GM23338 (cell line): ENCODE measurements at regions not wholly inside any gene's neighbourhood (a gene's known extent, or its start where the extent isn't known, plus 50 kb on each side); places are given as distances from the start of the nearest gene placed in this dataset.

Source experiments
- ATAC-seq: fragments of 200-7000 bp; cut with Tn5 transposase; 3 replicates; pipeline ENCODE4 v1.9.1; 2020
- DNase-seq: peaks from one replicate; pipeline ENCODE4 v3.0.0-alpha.2; 2015; ENCODE audit warnings: low spot score
- H2AFZ ChIP-seq: fragments of 200-600 bp; sonication (generic); 2 replicates; pipeline ENCODE4 v1.8.0; 2016; ENCODE audit warnings: antibody characterized with exemption, mild to moderate bottlenecking, moderate library complexity
- H3F3A ChIP-seq: fragments of 200-600 bp; sonication (generic); replicated peaks from 2 replicates; pipeline ENCODE4 v1.8.0; 2017; ENCODE audit warnings: antibody characterized with exemption, mixed run types, low read depth
- H3K27ac ChIP-seq: fragments of 200-600 bp; sonication (generic); 2 replicates; pipeline ENCODE4 v1.6.1; 2016; ENCODE audit warnings: low read depth
- H3K27me3 ChIP-seq: fragments of 200-600 bp; sonication (generic); 2 replicates; pipeline ENCODE4 v1.8.0; 2016; ENCODE audit warnings: mild to moderate bottlenecking, mixed run types, moderate library complexity; ENCODE audit not compliant: insufficient read depth
- H3K36me3 ChIP-seq: fragments of 200-600 bp; sonication (generic); 2 replicates; pipeline ENCODE4 v1.8.0; 2016; ENCODE audit warnings: mild to moderate bottlenecking; ENCODE audit not compliant: insufficient read depth
- H3K4me1 ChIP-seq: fragments of 200-600 bp; sonication (generic); 2 replicates; pipeline ENCODE4 v1.8.0; 2016; ENCODE audit warnings: mild to moderate bottlenecking, moderate library complexity; ENCODE audit not compliant: insufficient read depth
- H3K4me2 ChIP-seq: fragments of 200-600 bp; sonication (generic); 2 replicates; pipeline ENCODE4 v1.7.1; 2017; ENCODE audit warnings: mixed run types
- H3K4me3 ChIP-seq: fragments of 200-600 bp; sonication (generic); 2 replicates; pipeline ENCODE4 v1.6.1; 2016; ENCODE audit warnings: mixed run types
- H3K79me2 ChIP-seq: fragments of 200-600 bp; sonication (generic); replicated peaks from 2 replicates; pipeline ENCODE4 v1.8.0; 2017; ENCODE audit warnings: mild to moderate bottlenecking; ENCODE audit not compliant: insufficient read depth
- H3K9me2 ChIP-seq: fragments of 200-600 bp; sonication (generic); 2 replicates; pipeline ENCODE4 v1.8.0; 2017; ENCODE audit not compliant: insufficient read depth
- H4K20me1 ChIP-seq: fragments of 200-600 bp; sonication (generic); replicated peaks from 2 replicates; pipeline ENCODE4 v1.8.0; 2017; ENCODE audit warnings: mild to moderate bottlenecking; ENCODE audit not compliant: insufficient read depth
- H3K27ac Mint-ChIP-seq: 2 replicates; pipeline ENCODE4 v1.8.0; 2020; ENCODE audit warnings: inconsistent platforms, mild to moderate bottlenecking, moderate library complexity, mixed read lengths
- H3K27me3 Mint-ChIP-seq: 3 replicates; pipeline ENCODE4 v1.8.0; 2022; ENCODE audit warnings: low read depth, mild to moderate bottlenecking, moderate library complexity, mixed read lengths, inconsistent platforms; ENCODE audit not compliant: insufficient read depth, poor library complexity
- H3K36me3 Mint-ChIP-seq: 3 replicates; pipeline ENCODE4 v1.8.0; 2021; ENCODE audit warnings: low read depth, mild to moderate bottlenecking, inconsistent platforms, moderate library complexity, mixed read lengths
- H3K4me1 Mint-ChIP-seq: 3 replicates; pipeline ENCODE4 v1.8.0; 2020; ENCODE audit warnings: mild to moderate bottlenecking, inconsistent platforms, mixed read lengths
- H3K4me3 Mint-ChIP-seq: 3 replicates; pipeline ENCODE4 v1.8.0; 2021; ENCODE audit warnings: moderate library complexity, mild to moderate bottlenecking, inconsistent platforms, mixed read lengths
- H3K9me3 Mint-ChIP-seq: 3 replicates; pipeline ENCODE4 v1.8.0; 2020; ENCODE audit warnings: moderate library complexity, mild to moderate bottlenecking, inconsistent platforms, mixed read lengths
- CREB1 ChIP-seq: fragments of 250-450 bp; sonication (Bioruptor Pico); IDR thresholded peaks from 2 replicates; pipeline ENCODE4 v1.5.0; 2020; ENCODE audit warnings: low read depth, mild to moderate bottlenecking, moderate library complexity
- ETS1 ChIP-seq: IDR thresholded peaks from 2 replicates; pipeline ENCODE4 v1.6.1; 2016; ENCODE audit warnings: antibody characterized with exemption
- EZH2phosphoT487 ChIP-seq: fragments of 200-600 bp; sonication (generic); IDR thresholded peaks from one replicate; pipeline ENCODE4 v1.8.1; 2018; ENCODE audit warnings: antibody characterized with exemption; ENCODE audit not compliant: unreplicated experiment
- POLR2AphosphoS5 ChIP-seq: IDR thresholded peaks from 2 replicates; pipeline ENCODE4 v1.6.1; 2016; ENCODE audit warnings: antibody characterized with exemption, low read depth
- ZNF331 ChIP-seq: fragments of 250-450 bp; sonication (Bioruptor Pico); IDR thresholded peaks from 2 replicates; pipeline ENCODE4 v1.5.0; 2020; ENCODE audit warnings: low read depth, mild to moderate bottlenecking, moderate library complexity
- TF ChIP-seq, protein P1 (sequence below), 2 experiments: fragments of 200-600 bp in 1 of 2; sonication (generic) in 1 of 2; conservative IDR thresholded peaks; 2 replicates each; pipeline versions ENCODE4 v1.5.1 to v1.6.1; 2016 to 2017; ENCODE audit warnings: antibody characterized with exemption in 2 of 2, low read depth in 2 of 2, mild to moderate bottlenecking in 2 of 2, moderate library complexity in 1 of 2

GRCh38 chr1:177646757-177647730, 322.8 kb downstream of the SEC16B start:
- H3K4me3 Mint-ChIP-seq: no peak overlapping the region
- Histone ChIP-seq H3K27me3 (no peaks in the 10 kb centered on the region), H3K4me2 (no peak overlapping the region), H3K79me2 (no peaks in the 10 kb centered on the region), H3K4me1 (peaks cover 6% of the 10 kb centered on the region; the same call in 1 of the 2 replicates), H3K9me2 (peaks cover 6% of the 10 kb centered on the region; the same call in 1 of the 2 replicates), H3K36me3 (no peaks in the 10 kb centered on the region), H4K20me1 (no peaks in the 10 kb centered on the region), H3F3A (no peaks in the 10 kb centered on the region), H2AFZ (peak overlapping the region; percentile 23; the same call in 1 of the 2 replicates), H3K27ac (no peak overlapping the region), H3K4me3 (no peak overlapping the region)
- ATAC-seq (no peak), DNase-seq (peak; percentile 1)
- no peak overlapping the region for H3K27ac Mint-ChIP-seq
- H3K9me3 Mint-ChIP-seq: no peaks in the 10 kb centered on the region
- TF ChIP-seq CREB1: no peak
- no peak for TF ChIP-seq ETS1
- TF ChIP-seq ZNF331 (CRISPR knock-in tag): no peak
- no peak for TF ChIP-seq EZH2phosphoT487
- no peaks in the 10 kb centered on the region for H3K27me3 Mint-ChIP-seq
- peaks cover 10% of the 10 kb centered on the region for H3K4me1 Mint-ChIP-seq
- no peaks in the 10 kb centered on the region for H3K36me3 Mint-ChIP-seq

DNA sequence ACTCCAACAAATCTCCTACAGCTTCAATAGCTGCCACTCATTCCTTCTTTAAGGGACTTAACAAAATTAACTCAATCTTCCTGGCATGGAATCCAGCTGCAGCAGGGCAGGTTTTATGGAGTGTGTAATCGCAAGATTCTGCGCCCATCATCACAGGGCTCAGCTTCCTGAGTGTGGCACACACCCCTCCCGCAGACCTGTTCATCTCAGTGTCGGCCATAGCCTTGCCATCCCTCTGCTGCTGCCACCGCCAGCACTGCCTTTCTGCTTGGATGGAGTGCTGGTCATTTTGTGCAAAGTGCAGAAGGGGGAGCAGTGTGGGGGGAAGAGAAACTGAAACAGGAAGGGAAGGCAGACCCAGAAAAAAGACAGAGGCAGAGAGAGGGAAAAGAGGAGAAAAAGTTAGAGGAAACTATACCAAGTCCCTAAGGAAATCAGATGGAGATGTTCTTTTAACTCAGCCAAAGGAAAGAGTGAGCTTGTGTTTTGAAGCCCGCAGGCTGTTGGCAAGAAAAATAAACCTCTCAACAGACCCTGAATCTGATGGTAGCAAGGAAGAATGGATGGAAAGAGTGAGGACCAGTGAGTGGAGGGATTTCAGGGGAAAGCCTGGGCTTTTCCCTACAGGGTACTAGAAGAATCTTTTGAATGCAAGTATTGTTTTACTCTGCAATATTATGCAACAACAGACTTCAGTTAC, 324.2 kb downstream of the SEC16B start:
- DNase-seq (no peak), ATAC-seq (no peak)
- Mint-ChIP-seq H3K27me3 (no peaks in the 10 kb centered on the region), H3K4me3 (no peak overlapping the region), H3K27ac (no peak overlapping the region), H3K36me3 (no peaks in the 10 kb centered on the region), H3K9me3 (no peaks in the 10 kb centered on the region), H3K4me1 (peaks cover 10% of the 10 kb centered on the region)
- no peaks in the 10 kb centered on the region for H3K27me3 ChIP-seq
- H2AFZ ChIP-seq: peak overlapping the region; percentile 43; the same call in 1 of the 2 replicates
- H3K27ac ChIP-seq: no peak overlapping the region
- H3K4me1 ChIP-seq: peaks cover 6% of the 10 kb centered on the region; the same call in 1 of the 2 replicates
- peaks cover 8% of the 10 kb centered on the region; the same call in 1 of the 2 replicates for H3K9me2 ChIP-seq
- H3F3A ChIP-seq: no peaks in the 10 kb centered on the region
- TF ChIP-seq ZNF331 (CRISPR knock-in tag): no peak
- TF ChIP-seq POLR2AphosphoS5: no peak
- TF ChIP-seq ETS1: no peak
- TF ChIP-seq, protein P1, sequence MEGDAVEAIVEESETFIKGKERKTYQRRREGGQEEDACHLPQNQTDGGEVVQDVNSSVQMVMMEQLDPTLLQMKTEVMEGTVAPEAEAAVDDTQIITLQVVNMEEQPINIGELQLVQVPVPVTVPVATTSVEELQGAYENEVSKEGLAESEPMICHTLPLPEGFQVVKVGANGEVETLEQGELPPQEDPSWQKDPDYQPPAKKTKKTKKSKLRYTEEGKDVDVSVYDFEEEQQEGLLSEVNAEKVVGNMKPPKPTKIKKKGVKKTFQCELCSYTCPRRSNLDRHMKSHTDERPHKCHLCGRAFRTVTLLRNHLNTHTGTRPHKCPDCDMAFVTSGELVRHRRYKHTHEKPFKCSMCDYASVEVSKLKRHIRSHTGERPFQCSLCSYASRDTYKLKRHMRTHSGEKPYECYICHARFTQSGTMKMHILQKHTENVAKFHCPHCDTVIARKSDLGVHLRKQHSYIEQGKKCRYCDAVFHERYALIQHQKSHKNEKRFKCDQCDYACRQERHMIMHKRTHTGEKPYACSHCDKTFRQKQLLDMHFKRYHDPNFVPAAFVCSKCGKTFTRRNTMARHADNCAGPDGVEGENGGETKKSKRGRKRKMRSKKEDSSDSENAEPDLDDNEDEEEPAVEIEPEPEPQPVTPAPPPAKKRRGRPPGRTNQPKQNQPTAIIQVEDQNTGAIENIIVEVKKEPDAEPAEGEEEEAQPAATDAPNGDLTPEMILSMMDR (conservative IDR thresholded peaks at IDR 0.05; ENCODE audit: low read depth in 2 of 2): no peak
- no peak overlapping the region for H3K4me2 ChIP-seq
- no peaks in the 10 kb centered on the region for H4K20me1 ChIP-seq
- H3K4me3 ChIP-seq: no peak overlapping the region
- no peaks in the 10 kb centered on the region for H3K79me2 ChIP-seq
- H3K36me3 ChIP-seq: no peaks in the 10 kb centered on the region
